ENCODE measurements at regions not wholly inside any gene's neighbourhood (a gene's known extent, or its start where the extent isn't known, plus 50 kb on each side); places are given as distances from the start of the nearest gene placed in this dataset.

DNA sequence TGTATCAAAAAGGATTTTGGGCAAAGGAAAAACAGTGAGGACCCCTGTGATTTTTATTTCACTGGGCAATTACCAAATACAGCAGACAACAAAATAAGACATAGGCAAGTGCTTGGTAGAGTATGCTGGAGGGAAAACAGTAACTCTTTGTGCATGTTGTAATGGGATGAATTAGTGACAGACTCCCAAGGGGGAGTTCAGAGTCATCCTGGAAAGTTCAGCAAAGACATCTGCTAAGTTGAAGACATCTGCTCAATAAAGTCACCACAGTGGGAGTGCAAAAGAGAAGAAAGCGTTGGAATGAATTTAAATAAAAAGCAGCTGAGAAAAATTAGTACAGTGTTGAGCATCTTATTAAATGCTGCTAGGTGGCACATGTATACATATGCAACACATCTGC, 378.8 kb upstream of the ISX start:
- TF ChIP-seq, protein P1, sequence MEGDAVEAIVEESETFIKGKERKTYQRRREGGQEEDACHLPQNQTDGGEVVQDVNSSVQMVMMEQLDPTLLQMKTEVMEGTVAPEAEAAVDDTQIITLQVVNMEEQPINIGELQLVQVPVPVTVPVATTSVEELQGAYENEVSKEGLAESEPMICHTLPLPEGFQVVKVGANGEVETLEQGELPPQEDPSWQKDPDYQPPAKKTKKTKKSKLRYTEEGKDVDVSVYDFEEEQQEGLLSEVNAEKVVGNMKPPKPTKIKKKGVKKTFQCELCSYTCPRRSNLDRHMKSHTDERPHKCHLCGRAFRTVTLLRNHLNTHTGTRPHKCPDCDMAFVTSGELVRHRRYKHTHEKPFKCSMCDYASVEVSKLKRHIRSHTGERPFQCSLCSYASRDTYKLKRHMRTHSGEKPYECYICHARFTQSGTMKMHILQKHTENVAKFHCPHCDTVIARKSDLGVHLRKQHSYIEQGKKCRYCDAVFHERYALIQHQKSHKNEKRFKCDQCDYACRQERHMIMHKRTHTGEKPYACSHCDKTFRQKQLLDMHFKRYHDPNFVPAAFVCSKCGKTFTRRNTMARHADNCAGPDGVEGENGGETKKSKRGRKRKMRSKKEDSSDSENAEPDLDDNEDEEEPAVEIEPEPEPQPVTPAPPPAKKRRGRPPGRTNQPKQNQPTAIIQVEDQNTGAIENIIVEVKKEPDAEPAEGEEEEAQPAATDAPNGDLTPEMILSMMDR (IDR thresholded peaks at IDR 0.05; ENCODE audit: control insufficient read depth, extremely low read depth, insufficient read depth), result no peak
- H3K4me3 ChIP-seq (ENCODE audit: low read depth, low read length), result no peak overlapping the region
- no peak for DNase-seq (ENCODE audit: low read depth)

DNA sequence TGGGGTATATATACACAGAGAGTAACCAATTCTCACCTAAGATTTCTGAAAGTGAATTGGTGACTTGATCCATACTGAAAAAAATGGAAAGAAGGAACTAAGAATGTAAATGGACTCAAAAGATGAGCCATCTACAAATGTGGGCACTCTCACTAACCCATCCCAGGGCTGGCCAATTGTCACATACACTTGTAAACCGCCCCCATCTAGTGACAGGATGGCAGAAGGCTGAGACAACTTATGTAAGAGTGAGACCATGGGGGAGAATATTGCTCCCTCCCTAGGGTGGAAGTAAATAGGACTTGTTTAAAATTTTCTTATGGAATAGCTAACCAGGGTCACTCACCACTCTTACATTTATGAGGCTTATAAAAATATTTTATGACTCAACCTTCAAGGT, 377.1 kb upstream of the ISX start:
- no peak overlapping the region for H3K4me3 ChIP-seq (ENCODE audit: low read depth, low read length)
- TF ChIP-seq, protein P1 (IDR thresholded peaks at IDR 0.05; ENCODE audit: control insufficient read depth, extremely low read depth, insufficient read depth), result no peak
- DNase-seq (ENCODE audit: low read depth), result no peak

- no peak for DNase-seq (ENCODE audit: low read depth)
- no peak overlapping the region for H3K4me3 ChIP-seq (ENCODE audit: low read depth, low read length)
- TF ChIP-seq, protein P1 (IDR thresholded peaks at IDR 0.05; ENCODE audit: control insufficient read depth, extremely low read depth, insufficient read depth), result no peak
Measured at GRCh38 chr22:34696557-34696956, 369.4 kb upstream of the ISX start.

DNA sequence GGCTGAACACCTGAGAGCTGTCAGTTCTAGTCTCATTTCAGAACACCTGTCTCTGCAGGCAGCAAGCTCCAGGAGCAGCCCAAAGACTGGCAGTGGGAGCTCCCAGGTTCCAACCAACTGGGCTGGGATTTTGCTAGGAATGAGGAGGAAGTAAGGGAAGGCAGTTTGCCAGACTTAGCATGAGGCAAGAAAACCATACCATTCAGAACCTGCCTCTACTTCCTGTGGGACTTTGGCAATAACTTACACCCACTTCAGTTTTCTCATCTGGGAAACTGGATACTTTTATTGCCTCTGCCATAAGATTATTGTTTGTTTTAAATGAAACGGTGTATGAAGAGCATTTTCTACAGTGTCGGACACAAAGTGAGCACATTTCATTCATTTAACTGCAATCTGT, 363.7 kb upstream of the ISX start:
- TF ChIP-seq, protein P1 (IDR thresholded peaks at IDR 0.05; ENCODE audit: control insufficient read depth, extremely low read depth, insufficient read depth), result no peak
- no peak for DNase-seq (ENCODE audit: low read depth)

GRCh38 chr22:34709641-34710040, 356.3 kb upstream of the ISX start:
- TF ChIP-seq, protein P1 (IDR thresholded peaks at IDR 0.05; ENCODE audit: control insufficient read depth, extremely low read depth, insufficient read depth), result no peak
- no peak overlapping the region for H3K4me3 ChIP-seq (ENCODE audit: low read depth, low read length)
- DNase-seq (ENCODE audit: low read depth), result peak; percentile 18

More for the DNA sequence above, 363.7 kb upstream of the ISX start:
- H3K4me3 ChIP-seq (ENCODE audit: low read depth, low read length), result no peak overlapping the region

GRCh38 chr22:34722901-34723300, 343.1 kb upstream of the ISX start:
- TF ChIP-seq, protein P1 (IDR thresholded peaks at IDR 0.05; ENCODE audit: control insufficient read depth, extremely low read depth, insufficient read depth), result no peak

DNA sequence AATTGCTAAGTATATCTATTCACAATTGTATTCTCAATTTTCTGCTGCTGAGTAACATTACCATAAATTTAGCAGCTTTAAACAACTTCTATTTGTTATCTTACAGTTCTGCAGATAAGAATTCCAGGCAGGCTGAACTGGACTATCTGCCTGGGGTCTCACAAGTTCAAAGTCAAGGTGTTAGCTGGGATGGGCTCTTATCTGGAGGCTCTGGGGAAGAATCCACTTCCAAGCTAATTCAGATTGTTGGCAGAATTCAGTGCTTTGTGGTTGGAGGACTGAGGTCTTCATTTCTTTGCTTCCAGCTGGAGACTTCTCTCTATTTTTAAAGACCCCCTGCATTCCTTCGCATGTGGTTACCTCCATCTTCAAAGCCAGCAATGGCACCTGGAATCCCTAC, 329.9 kb upstream of the ISX start:
- H3K4me3 ChIP-seq (ENCODE audit: low read depth, low read length), result no peak overlapping the region
- TF ChIP-seq, protein P1 (IDR thresholded peaks at IDR 0.05; ENCODE audit: control insufficient read depth, extremely low read depth, insufficient read depth), result no peak
- no peak for DNase-seq (ENCODE audit: low read depth)

More at GRCh38 chr22:34722901-34723300, 343.1 kb upstream of the ISX start:
- DNase-seq (ENCODE audit: low read depth), result no peak
- no peak overlapping the region for H3K4me3 ChIP-seq (ENCODE audit: low read depth, low read length)

All from LNCaP clone FGC (cell line).